ENCODE measurements at regions not wholly inside any gene's neighbourhood (a gene's known extent, or its start where the extent isn't known, plus 50 kb on each side); places are given as distances from the start of the nearest gene placed in this dataset.

- ChIA-PET POLR2A (no interaction called here), CTCF (no interaction called here)
- Mint-ChIP-seq H3K36me3 (no peaks in the 10 kb centered on the region), H3K4me1 (peaks cover 9% of the 10 kb centered on the region), H3K9me3 (no peaks in the 10 kb centered on the region), H3K4me3 (no peak overlapping the region), H3K27ac (no peak overlapping the region), H3K27me3 (ENCODE audit: low read depth) (no peaks in the 10 kb centered on the region)
- no peak for DNase-seq (ENCODE audit: low spot score)
- ATAC-seq = no peak
- TF ChIP-seq ZNF121 (CRISPR knock-in tag; IDR thresholded peaks at IDR 0.05) (no peak), FOXP4 (CRISPR knock-in tag; IDR thresholded peaks at IDR 0.05) (no peak), ESRRA (CRISPR knock-in tag; IDR thresholded peaks at IDR 0.05; ENCODE audit: borderline replicate concordance) (no peak), ZNF263 (CRISPR knock-in tag; IDR thresholded peaks at IDR 0.05; ENCODE audit: low read depth) (no peak), CREM (CRISPR knock-in tag; IDR thresholded peaks at IDR 0.05) (no peak), AFF4 (CRISPR knock-in tag; IDR thresholded peaks at IDR 0.05; ENCODE audit: borderline replicate concordance) (no peak), ATF1 (CRISPR knock-in tag; IDR thresholded peaks at IDR 0.05) (no peak), NFYB (CRISPR knock-in tag; conservative IDR thresholded peaks at IDR 0.05; ENCODE audit: low read depth) (no peak), MAX (CRISPR knock-in tag; IDR thresholded peaks at IDR 0.05) (no peak)
Observed at GRCh38 chr4:74628852-74629620, 165.3 kb downstream of the BTC start.

- no peaks in the 10 kb centered on the region for H3K9me3 Mint-ChIP-seq
- H3K4me3 Mint-ChIP-seq = no peak overlapping the region
- POLR2A ChIA-PET = no interaction called here
Observed at GRCh38 chr4:74630551-74630950, 163.8 kb downstream of the BTC start.

More at GRCh38 chr4:74630551-74630950, 163.8 kb downstream of the BTC start:
- no peak for TF ChIP-seq NFE2L1 (CRISPR knock-in tag; IDR thresholded peaks at IDR 0.05)
- TF ChIP-seq CTCF (IDR thresholded peaks at IDR 0.05) = no peak
- TF ChIP-seq CREM (CRISPR knock-in tag; IDR thresholded peaks at IDR 0.05) = no peak
- Mint-ChIP-seq H3K36me3 (no peaks in the 10 kb centered on the region), H3K4me1 (peaks cover 9% of the 10 kb centered on the region), H3K27me3 (ENCODE audit: low read depth) (no peaks in the 10 kb centered on the region), H3K27ac (no peak overlapping the region)
- no peak for DNase-seq (ENCODE audit: low spot score)
- no peak for ATAC-seq
- CTCF ChIA-PET = no interaction called here
